K562 (cell line): ENCODE measurements at regions not wholly inside any gene's neighbourhood (a gene's known extent, or its start where the extent isn't known, plus 50 kb on each side); places are given as distances from the start of the nearest gene placed in this dataset.

Source experiments
- ATAC-seq: fragments of 200-7000 bp; cut with Tn5 transposase; 3 replicates; pipeline ENCODE4 v1.9.1; 2020; ENCODE audit warnings: moderate library complexity
- BruUV-seq: library from RNA; stranded (reverse); fragments of 400-500 nt; replicated peaks from 2 replicates; lab custom pipeline; 2021; lab: Mats Ljungman, UMichigan
- CTCF ChIA-PET: fragments of 300-600 bp; formaldehyde crosslinking; extraction: SDS; loops from one replicate; lab custom pipeline; 2021; ENCODE audit warnings: low intra/inter-chr PET ratio; lab: Yijun Ruan, JAX
- POLR2A ChIA-PET: fragments of 300-600, 350-650 bp; sonication (Branson Sonifier 250); formaldehyde crosslinking; extraction: SDS; loops from one replicate; lab custom pipeline; 2021; ENCODE audit warnings: antibody characterized with exemption, inconsistent platforms; lab: Yijun Ruan, JAX
- DNase-seq, 4 experiments: peaks; one replicate each; pipeline versions ENCODE4 v3.0.0 to v3.0.0-alpha.2; 2011 to 2018; ENCODE audit warnings: low spot score in 3 of 4, mixed read lengths in 3 of 4; ENCODE audit errors: extremely low read depth in 1 of 4
- FAIRE-seq: peaks from 2 replicates; lab custom pipeline; 2011; peaks lifted over from hg19 to GRCh38; lab: Jason Lieb, UNC
- H2AFZ ChIP-seq: 2 replicates; pipeline ENCODE4 v1.6.0; 2011; ENCODE audit warnings: low read depth, low read length, control low read depth, inconsistent platforms
- H3K27ac ChIP-seq: fragments of 200-600 bp; 3 replicates; pipeline ENCODE4 v1.8.0; 2011; ENCODE audit warnings: low read depth, mild to moderate bottlenecking, control low read depth, inconsistent platforms, low read length, moderate library complexity, mixed read lengths; ENCODE audit errors: extremely low read depth
- H3K27me3 ChIP-seq, 2 experiments: fragments of 300-600 bp in 1 of 2; 2 replicates in 1 of 2; 3 replicates in 1 of 2; pipeline versions ENCODE4 v1.6.0 to v1.8.0; 2011; ENCODE audit warnings: inconsistent platforms in 2 of 2, low read length in 2 of 2, mild to moderate bottlenecking in 1 of 2, mixed read lengths in 1 of 2, moderate library complexity in 1 of 2; ENCODE audit not compliant: control insufficient read depth in 2 of 2, insufficient read depth in 2 of 2
- H3K36me3 ChIP-seq: fragments of 300-600 bp; 3 replicates; pipeline ENCODE4 v1.8.0; 2011; ENCODE audit warnings: mild to moderate bottlenecking, low read length, inconsistent platforms; ENCODE audit not compliant: control insufficient read depth, insufficient read depth
- H3K4me1 ChIP-seq, 2 experiments: fragments of 200-600 bp in 1 of 2; replicated peaks in 1 of 2; 2 replicates in 1 of 2; 3 replicates in 1 of 2; pipeline versions ENCODE4 v1.5.1 to v1.8.0; 2011; ENCODE audit warnings: inconsistent platforms in 2 of 2, low read length in 2 of 2, mild to moderate bottlenecking in 1 of 2, mixed read lengths in 1 of 2, moderate library complexity in 1 of 2; ENCODE audit not compliant: control insufficient read depth in 2 of 2, insufficient read depth in 2 of 2
- H3K4me2 ChIP-seq: 2 replicates; pipeline ENCODE4 v1.6.1; 2011; ENCODE audit warnings: low read length, control low read depth, inconsistent platforms, mixed read lengths; ENCODE audit not compliant: insufficient read depth
- H3K4me3 ChIP-seq: fragments of 200-600 bp; sonication (generic), shearing (Covaris generic); 2 replicates; pipeline ENCODE4 v1.5.1; 2016; ENCODE audit warnings: control low read depth, inconsistent platforms
- H3K79me2 ChIP-seq: fragments of 200-600 bp; 3 replicates; pipeline ENCODE4 v1.8.0; 2011; ENCODE audit warnings: low read length, inconsistent platforms; ENCODE audit not compliant: control insufficient read depth, insufficient read depth
- H3K9ac ChIP-seq, 2 experiments: 2 replicates each; pipeline versions ENCODE4 v1.6.0 to v1.6.1; 2011; ENCODE audit warnings: low read depth in 2 of 2, low read length in 2 of 2, control low read depth in 1 of 2, inconsistent platforms in 1 of 2, mild to moderate bottlenecking in 1 of 2, mixed read lengths in 1 of 2; ENCODE audit not compliant: insufficient read depth in 1 of 2
- H3K9me1 ChIP-seq: one replicate; pipeline ENCODE4 v1.6.0; 2011; ENCODE audit warnings: inconsistent platforms, mild to moderate bottlenecking, low read length, moderate library complexity; ENCODE audit not compliant: control insufficient read depth, insufficient read depth
- H3K9me3 ChIP-seq: replicated peaks from 2 replicates; pipeline ENCODE4 v1.5.1; 2011; ENCODE audit warnings: low read depth, low read length, inconsistent platforms; ENCODE audit not compliant: control insufficient read depth, insufficient read depth
- H4K20me1 ChIP-seq: replicated peaks from 2 replicates; pipeline ENCODE4 v1.6.1; 2011; ENCODE audit warnings: low read length, inconsistent platforms, mixed read lengths; ENCODE audit not compliant: control insufficient read depth, insufficient read depth
- ETV5 ChIP-seq: sonication (generic); formaldehyde crosslinking; IDR thresholded peaks from 2 replicates; pipeline ENCODE4 v1.4.0; 2020; ENCODE audit warnings: low read depth, mild to moderate bottlenecking, missing genetic modification reagents
- FOXK2 ChIP-seq, 2 experiments: fragments of 450-650 bp; IDR thresholded peaks in 1 of 2; conservative IDR thresholded peaks in 1 of 2; 2 replicates each; pipeline ENCODE4 v1.6.1; 2016; ENCODE audit warnings: low read depth in 2 of 2, mild to moderate bottlenecking in 1 of 2
- L3MBTL2 ChIP-seq: fragments of 450-650 bp; IDR thresholded peaks from 2 replicates; pipeline ENCODE4 v1.6.1; 2016; ENCODE audit warnings: mild to moderate bottlenecking, moderate library complexity
- NFE2 ChIP-seq: IDR thresholded peaks from 2 replicates; pipeline ENCODE4 v1.6.1; 2014; ENCODE audit warnings: antibody characterized with exemption, low read depth
- WGBS: fragments of 100-300 bp; shearing (Covaris generic); methylation state at CpG from one replicate; pipeline ENCODE4 v1.1.6; 2016; ENCODE audit warnings: low coverage, mixed read lengths; ENCODE audit not compliant: insufficient coverage; ENCODE audit errors: missing lambda C conversion rate; 5-methylcytosine and 5-hydroxymethylcytosine counted together
- in situ Hi-C: fragments of 300-500 bp; cut with MboI; formaldehyde crosslinking; loops from 4 replicates; pipeline ENCODE4 v1.15.0; 2018; ENCODE audit warnings: inconsistent platforms, mixed read lengths
- intact Hi-C: fragments of 100-400 bp; cut with micrococcal nuclease; formaldehyde crosslinking; loops from 2 replicates; pipeline ENCODE4 v1.14.2; 2022
- TF ChIP-seq, protein P1 (sequence below), 2 experiments: fragments of 150-350 bp in 1 of 2; IDR thresholded peaks; 2 replicates each; pipeline ENCODE4 v1.6.1; 2012 to 2016; ENCODE audit warnings: low read depth in 2 of 2, low read length in 2 of 2, mild to moderate bottlenecking in 1 of 2, moderate library complexity in 1 of 2

GRCh38 chr10:1938317-1938716, 201.0 kb upstream of the ADARB2 start (continued):
- TF ChIP-seq L3MBTL2 (no peak), NFE2 (no peak), FOXK2 (conservative IDR thresholded peaks at IDR 0.05 in 1 of 2, IDR thresholded peaks at IDR 0.05 in 1 of 2; ENCODE audit: low read depth in 2 of 2) (no peak)

- TF ChIP-seq, protein P1, sequence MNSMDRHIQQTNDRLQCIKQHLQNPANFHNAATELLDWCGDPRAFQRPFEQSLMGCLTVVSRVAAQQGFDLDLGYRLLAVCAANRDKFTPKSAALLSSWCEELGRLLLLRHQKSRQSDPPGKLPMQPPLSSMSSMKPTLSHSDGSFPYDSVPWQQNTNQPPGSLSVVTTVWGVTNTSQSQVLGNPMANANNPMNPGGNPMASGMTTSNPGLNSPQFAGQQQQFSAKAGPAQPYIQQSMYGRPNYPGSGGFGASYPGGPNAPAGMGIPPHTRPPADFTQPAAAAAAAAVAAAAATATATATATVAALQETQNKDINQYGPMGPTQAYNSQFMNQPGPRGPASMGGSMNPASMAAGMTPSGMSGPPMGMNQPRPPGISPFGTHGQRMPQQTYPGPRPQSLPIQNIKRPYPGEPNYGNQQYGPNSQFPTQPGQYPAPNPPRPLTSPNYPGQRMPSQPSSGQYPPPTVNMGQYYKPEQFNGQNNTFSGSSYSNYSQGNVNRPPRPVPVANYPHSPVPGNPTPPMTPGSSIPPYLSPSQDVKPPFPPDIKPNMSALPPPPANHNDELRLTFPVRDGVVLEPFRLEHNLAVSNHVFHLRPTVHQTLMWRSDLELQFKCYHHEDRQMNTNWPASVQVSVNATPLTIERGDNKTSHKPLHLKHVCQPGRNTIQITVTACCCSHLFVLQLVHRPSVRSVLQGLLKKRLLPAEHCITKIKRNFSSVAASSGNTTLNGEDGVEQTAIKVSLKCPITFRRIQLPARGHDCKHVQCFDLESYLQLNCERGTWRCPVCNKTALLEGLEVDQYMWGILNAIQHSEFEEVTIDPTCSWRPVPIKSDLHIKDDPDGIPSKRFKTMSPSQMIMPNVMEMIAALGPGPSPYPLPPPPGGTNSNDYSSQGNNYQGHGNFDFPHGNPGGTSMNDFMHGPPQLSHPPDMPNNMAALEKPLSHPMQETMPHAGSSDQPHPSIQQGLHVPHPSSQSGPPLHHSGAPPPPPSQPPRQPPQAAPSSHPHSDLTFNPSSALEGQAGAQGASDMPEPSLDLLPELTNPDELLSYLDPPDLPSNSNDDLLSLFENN (IDR thresholded peaks at IDR 0.05; ENCODE audit: low read depth in 2 of 2, low read length in 2 of 2), result no peak
- no peak for TF ChIP-seq ETV5 (CRISPR knock-in tag)
- no peaks in the 10 kb centered on the region for H4K20me1 ChIP-seq
- CTCF ChIA-PET, result no interaction called here
- no peak for FAIRE-seq
- no peak for ATAC-seq
- no peak overlapping the region for H2AFZ ChIP-seq
- no peak overlapping the region for H3K27ac ChIP-seq
- 0% methylated on average over 3 of the region's 4 CpGs for WGBS
- H3K4me1 ChIP-seq, result no peaks in the 10 kb centered on the region
- POLR2A ChIA-PET, result no interaction called here
- intact Hi-C loops (no loop called here), in situ Hi-C loops (no loop called here)
- H3K9me1 ChIP-seq, result no peaks in the 10 kb centered on the region
- H3K4me2 ChIP-seq, result no peak overlapping the region
- no peaks in the 10 kb centered on the region for H3K9me3 ChIP-seq
- H3K9ac ChIP-seq, result no peak overlapping the region
- H3K79me2 ChIP-seq, result no peaks in the 10 kb centered on the region
- BruUV-seq, result no TSS peak
- no peak overlapping the region for H3K4me3 ChIP-seq
- no peak for DNase-seq
- no peaks in the 10 kb centered on the region for H3K36me3 ChIP-seq
- H3K27me3 ChIP-seq, result peaks cover 6 to 11% of the 10 kb centered on the region in 2 experiments; a peak in 2 of 5 replicates
These were observed 198.6 kb upstream of the ADARB2 start for GRCh38 chr10:1935912-1936311.
